Esophagus (tissue), 2 donors: ENCODE measurements at regions not wholly inside any gene's neighbourhood (a gene's known extent, or its start where the extent isn't known, plus 50 kb on each side); places are given as distances from the start of the nearest gene placed in this dataset.

Experiments
- H3K27ac ChIP-seq, 2 donors: one replicate each; pipeline ENCODE4 v1.5.1; 2013; ENCODE audit warnings: low read depth in 2 of 2, mild to moderate bottlenecking in 2 of 2, inconsistent platforms in 1 of 2, low read length in 1 of 2, moderate library complexity in 1 of 2
- H3K27me3 ChIP-seq, 2 donors: one replicate each; pipeline ENCODE4 v1.6.1; 2013; ENCODE audit warnings: low read length in 2 of 2, control low read depth in 1 of 2, mild to moderate bottlenecking in 1 of 2; ENCODE audit not compliant: insufficient read depth in 2 of 2, control insufficient read depth in 1 of 2
- H3K36me3 ChIP-seq, 2 donors: one replicate each; pipeline ENCODE4 v1.6.1; 2013; ENCODE audit warnings: low read length in 1 of 2; ENCODE audit not compliant: control insufficient read depth in 2 of 2, insufficient read depth in 2 of 2
- H3K4me1 ChIP-seq, 2 donors: one replicate each; pipeline ENCODE4 v1.6.1; 2013; ENCODE audit warnings: low read length in 1 of 2; ENCODE audit not compliant: control insufficient read depth in 2 of 2, insufficient read depth in 2 of 2
- H3K4me3 ChIP-seq, 2 donors: one replicate each; pipeline ENCODE4 v1.5.1; 2013; ENCODE audit warnings: low read length in 2 of 2, mild to moderate bottlenecking in 2 of 2, low read depth in 1 of 2, moderate library complexity in 1 of 2
- H3K9me3 ChIP-seq, 2 donors: one replicate each; pipeline ENCODE4 v1.6.1; 2013; ENCODE audit warnings: mild to moderate bottlenecking in 2 of 2, low read depth in 1 of 2, low read length in 1 of 2, moderate library complexity in 1 of 2; ENCODE audit not compliant: control insufficient read depth in 2 of 2, insufficient read depth in 1 of 2
- WGBS, 2 donors: extraction: QIAGEN DNeasy Blood & Tissue Kit; methylation state at CpG; one replicate each; pipeline ENCODE4 v1.1.7; 2013; 5-methylcytosine and 5-hydroxymethylcytosine counted together
- donor health status: healthy with polysubstance abuse.
- donor health status: Bipolar disorder and iron deficiency.

DNA sequence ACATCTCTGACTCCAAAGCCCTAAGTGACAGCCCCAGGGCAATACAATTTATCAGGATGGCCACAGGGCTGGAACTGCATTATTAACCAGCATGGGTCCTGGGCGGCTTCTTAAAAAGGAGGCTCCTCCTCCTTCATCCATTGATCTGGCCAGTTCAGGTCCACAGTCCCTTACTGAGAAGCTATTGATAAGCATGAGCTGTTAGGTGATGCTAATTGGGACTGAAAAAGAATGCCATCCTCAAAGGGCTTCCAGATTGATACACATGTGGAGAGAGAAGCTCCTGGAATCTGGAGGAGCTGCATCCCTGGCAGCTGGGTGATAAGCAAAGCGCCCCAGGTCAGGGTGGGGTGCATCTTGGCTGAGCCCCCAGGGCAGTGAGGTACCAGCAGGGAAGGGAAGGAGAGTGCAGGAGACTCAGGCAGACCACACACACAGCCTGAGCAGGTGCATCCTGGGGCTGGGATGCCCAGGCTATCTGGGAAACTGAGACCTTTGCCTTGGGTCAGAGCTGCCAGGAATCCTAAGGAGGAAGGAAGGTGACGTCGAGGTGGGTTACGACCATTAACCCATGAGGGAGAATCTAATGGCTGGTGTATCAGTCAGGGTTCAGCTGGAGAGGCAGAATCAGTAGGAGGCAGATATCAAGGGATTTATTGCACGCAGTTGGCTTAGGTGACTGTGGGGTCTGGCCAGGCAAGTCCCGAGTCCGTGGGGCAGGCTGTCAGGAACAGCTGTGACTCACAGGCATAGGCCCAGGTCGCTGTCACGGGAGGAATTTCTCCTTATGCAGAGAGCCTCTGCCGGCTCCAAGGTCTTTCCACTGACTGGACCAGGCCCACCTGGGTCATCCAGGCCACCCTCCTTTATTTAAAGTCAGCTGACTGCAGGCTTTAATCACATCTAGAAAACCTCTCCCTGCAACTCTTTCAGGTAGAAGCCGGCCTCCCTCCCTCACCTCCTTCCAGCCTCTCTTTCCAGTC is 261.2 kb downstream of the BMP7 start:
- no peak overlapping the region for H3K27ac ChIP-seq
- peaks cover 0 to 2% of the 10 kb centered on the region in 2 donors for H3K9me3 ChIP-seq
- H3K4me3 ChIP-seq, result no peak overlapping the region
- no peaks in the 10 kb centered on the region for H3K27me3 ChIP-seq
- 62 to 63% methylated on average over 12 of the region's 12 CpGs for WGBS, 2 donors
- H3K4me1 ChIP-seq, result peaks cover 0 to 6% of the 10 kb centered on the region in 2 donors
- H3K36me3 ChIP-seq, result no peaks in the 10 kb centered on the region

DNA sequence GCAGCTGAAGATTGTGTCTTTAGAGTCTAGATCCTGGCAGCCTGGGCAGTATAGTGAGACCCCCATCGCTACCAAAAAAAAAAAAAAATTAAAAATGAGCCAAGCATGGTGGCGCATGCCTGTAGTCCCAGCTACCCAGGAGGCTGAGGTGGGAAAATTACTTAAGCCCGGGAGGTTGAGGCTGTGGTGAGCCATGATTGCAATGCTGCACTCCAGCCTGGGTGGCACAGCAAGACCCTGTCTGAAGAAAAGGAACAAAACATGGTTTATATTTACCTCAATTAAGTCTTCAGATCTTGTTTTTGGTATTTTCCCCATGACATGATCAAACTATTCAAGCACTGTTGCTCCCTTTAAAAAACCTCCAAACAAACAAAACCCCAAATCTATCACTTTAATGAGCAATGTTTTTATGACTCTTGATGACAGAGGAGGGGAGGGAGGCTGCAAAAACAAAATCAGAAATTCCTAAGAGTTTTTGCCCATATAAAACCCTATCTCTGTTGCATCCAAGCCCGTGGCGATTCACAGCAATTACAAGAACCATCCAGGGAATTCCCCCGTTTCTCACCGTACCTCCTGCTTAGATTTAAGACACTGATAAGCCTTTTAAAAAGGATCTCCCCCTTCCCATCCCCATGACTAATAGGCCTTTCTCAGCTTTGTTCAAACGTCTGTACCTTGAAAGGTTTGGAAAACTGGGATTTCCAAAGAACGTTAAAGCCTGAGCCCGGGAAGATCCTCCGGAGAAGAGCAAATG is 259.9 kb downstream of the BMP7 start:
- Histone ChIP-seq H3K9me3 (peaks cover 0 to 2% of the 10 kb centered on the region in 2 donors), H3K27ac (no peak overlapping the region), H3K27me3 (no peaks in the 10 kb centered on the region), H3K36me3 (no peaks in the 10 kb centered on the region), H3K4me1 (no peaks in the 10 kb centered on the region), H3K4me3 (no peak overlapping the region)
- 39 to 44% methylated on average over 11 of the region's 11 CpGs for WGBS, 2 donors

DNA sequence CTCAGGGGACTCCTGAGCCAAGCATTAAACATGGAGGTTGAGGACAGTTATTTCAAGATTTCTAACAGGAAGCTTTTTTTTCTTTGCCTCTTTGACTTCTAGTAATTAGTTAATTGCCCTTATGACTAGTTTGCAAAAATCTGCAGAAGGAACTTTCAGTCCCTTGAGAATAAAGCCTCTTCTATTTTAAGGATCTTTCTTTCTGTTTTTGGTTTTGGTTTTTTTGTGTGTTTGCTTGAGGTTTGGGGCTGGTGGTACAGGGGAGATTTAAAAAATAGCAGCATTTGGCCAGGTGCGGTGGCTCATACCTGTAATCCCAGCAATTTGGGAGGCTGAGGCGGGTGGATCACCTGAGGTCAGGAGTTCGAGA is 259.3 kb downstream of the BMP7 start:
- peaks cover 0 to 2% of the 10 kb centered on the region in 2 donors for H3K9me3 ChIP-seq
- H3K27ac ChIP-seq, result no peak overlapping the region
- H3K27me3 ChIP-seq, result no peaks in the 10 kb centered on the region
- H3K36me3 ChIP-seq, result no peaks in the 10 kb centered on the region
- H3K4me1 ChIP-seq, result no peaks in the 10 kb centered on the region
- 90 to 91% methylated on average over 3 of the region's 3 CpGs for whole genome bisulfite sequencing, 2 donors
- no peak overlapping the region for H3K4me3 ChIP-seq

DNA sequence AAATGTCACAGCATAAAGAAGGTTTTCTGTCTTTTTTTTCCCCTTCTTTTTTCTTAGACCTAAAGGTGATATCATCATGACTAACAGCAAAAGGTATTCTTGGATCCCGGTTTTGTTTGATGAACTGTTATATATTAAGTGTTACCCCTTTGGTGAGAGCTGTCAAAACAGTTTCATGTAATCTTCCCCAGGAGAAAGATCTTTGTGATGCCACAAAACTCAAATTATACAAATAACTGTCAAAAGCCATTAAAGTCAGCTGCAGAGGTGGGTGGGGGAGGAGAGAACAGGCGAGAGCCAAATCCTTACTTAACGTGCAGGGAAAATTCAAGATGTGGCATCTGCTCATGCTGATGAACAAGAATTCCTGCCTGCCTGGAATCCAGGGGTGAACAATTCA is 258.2 kb downstream of the BMP7 start:
- Histone ChIP-seq H3K27ac (no peak overlapping the region), H3K27me3 (no peaks in the 10 kb centered on the region), H3K4me1 (no peaks in the 10 kb centered on the region), H3K36me3 (no peaks in the 10 kb centered on the region), H3K9me3 (peaks cover 0 to 2% of the 10 kb centered on the region in 2 donors), H3K4me3 (no peak overlapping the region)
- WGBS, 2 donors, result 26 to 27% methylated on average over 3 of the region's 3 CpGs

DNA sequence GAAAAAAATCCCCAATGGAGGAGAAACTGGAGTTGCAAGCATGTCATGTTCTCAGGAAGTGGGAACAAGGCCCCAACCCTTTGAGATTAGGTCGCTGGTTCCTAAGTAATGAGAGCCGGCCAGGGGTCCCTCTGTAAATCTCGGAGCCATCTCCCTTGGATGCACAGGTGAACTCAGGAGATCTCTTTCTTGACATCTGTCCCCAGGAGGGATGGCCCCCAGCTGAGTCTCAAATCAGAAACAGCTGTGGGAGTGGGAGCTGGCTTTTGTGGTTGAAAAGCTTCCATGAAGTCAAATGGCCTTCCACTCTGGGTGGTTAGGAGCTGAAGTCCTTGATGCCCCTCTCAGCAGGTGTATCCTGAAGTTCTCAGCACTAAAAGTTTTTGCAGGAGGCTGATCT is 257.1 kb downstream of the BMP7 start:
- Histone ChIP-seq H3K4me1 (no peaks in the 10 kb centered on the region), H3K36me3 (no peaks in the 10 kb centered on the region), H3K27me3 (no peaks in the 10 kb centered on the region), H3K4me3 (no peak overlapping the region), H3K9me3 (peaks cover 0 to 2% of the 10 kb centered on the region in 2 donors), H3K27ac (no peak overlapping the region)
- WGBS, 2 donors, result 84 to 85% methylated on average over 3 of the region's 3 CpGs

DNA sequence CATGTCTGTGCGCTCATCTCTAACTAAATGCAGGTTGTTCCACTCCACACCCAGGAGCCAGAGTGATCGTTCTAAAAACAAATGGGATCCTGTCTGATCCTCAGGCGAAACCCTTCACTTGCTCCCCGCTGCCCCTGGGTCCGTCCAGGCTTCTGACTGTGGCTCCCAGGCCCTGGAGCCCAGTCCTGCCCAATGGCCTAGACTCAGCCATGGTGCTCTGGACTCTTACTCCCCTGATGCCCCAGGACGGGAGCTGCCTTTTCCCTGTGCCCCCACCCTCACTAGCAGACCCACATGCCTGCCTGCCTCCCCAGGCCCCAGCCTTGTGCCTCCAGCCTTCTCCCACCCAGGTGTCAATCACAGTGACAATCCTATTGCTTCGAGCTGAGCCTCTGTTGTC is 256.7 kb downstream of the BMP7 start:
- no peaks in the 10 kb centered on the region for H3K27me3 ChIP-seq
- no peak overlapping the region for H3K4me3 ChIP-seq
- H3K27ac ChIP-seq, result no peak overlapping the region
- no peaks in the 10 kb centered on the region for H3K36me3 ChIP-seq
- 85 to 86% methylated on average over 7 of the region's 7 CpGs for WGBS, 2 donors
- no peaks in the 10 kb centered on the region for H3K9me3 ChIP-seq
- no peaks in the 10 kb centered on the region for H3K4me1 ChIP-seq

DNA sequence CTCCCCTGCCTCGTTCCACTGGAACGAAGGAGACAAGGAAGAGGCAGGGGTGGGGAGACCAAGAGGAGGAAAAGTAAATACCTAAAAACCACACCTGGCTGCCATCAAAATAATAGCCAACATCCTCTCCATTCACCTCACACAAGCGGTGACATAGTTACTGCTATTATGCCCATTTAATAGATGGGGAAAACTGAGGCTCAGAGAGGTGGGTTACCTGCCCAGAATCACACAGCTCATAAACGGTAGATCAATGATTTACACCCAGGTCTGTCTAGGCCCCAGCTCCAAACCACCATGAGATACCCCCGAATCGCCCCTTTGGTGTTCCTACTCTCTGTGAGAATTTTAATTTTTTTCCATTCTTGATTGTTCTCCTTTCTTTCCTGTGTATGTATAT is 253.8 kb downstream of the BMP7 start:
- H3K4me3 ChIP-seq, result no peak overlapping the region
- WGBS, 2 donors, result 88 to 90% methylated on average over 6 of the region's 6 CpGs
- H3K27me3 ChIP-seq, result no peaks in the 10 kb centered on the region
- no peaks in the 10 kb centered on the region for H3K4me1 ChIP-seq
- no peak overlapping the region for H3K27ac ChIP-seq
- no peaks in the 10 kb centered on the region for H3K36me3 ChIP-seq
- no peaks in the 10 kb centered on the region for H3K9me3 ChIP-seq

DNA sequence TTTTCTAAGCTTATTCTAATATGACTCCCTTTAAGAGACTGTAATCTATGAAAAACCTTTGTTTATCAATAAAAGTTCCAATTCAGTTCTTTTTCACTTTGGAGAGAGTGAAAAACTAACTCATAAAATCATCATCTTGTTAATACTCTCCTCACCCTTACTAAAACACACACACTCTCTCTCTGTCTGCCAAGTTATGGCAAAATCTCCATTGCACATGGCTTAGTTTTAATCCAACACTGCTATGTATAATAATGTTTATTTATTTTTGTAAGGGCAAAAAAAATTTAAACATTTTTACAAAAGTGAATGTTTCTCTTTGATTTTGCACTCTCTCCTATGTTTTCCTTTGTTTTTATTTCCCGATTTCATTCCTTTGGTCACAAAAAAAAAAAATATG is 253.2 kb downstream of the BMP7 start:
- H3K27me3 ChIP-seq, result no peaks in the 10 kb centered on the region
- H3K4me3 ChIP-seq, result no peak overlapping the region
- H3K9me3 ChIP-seq, result no peaks in the 10 kb centered on the region
- H3K36me3 ChIP-seq, result no peaks in the 10 kb centered on the region
- H3K4me1 ChIP-seq, result no peaks in the 10 kb centered on the region
- WGBS, 2 donors, result 29 to 48% methylated on average over 1 of the region's 1 CpG
- no peak overlapping the region for H3K27ac ChIP-seq

DNA sequence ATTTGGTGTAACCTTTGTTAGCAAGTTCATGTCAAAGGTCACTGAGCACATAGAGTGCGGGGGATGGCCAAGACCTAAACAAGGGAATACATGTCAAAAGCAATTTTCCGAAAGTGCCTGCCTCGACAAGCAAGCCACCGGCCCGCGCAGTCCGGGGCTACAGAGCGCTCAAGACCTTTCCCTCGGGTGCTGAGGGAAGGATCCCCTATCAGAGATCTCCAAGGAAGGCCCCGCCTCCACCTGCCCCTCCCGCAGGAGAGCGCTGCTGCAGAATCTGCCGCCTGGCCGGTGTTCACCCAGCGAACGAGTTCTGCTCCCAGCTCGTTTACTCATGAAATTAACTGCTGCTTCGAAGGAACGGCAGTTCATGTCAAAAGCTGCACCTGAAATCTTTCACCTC is 252.7 kb downstream of the BMP7 start:
- Histone ChIP-seq H3K9me3 (no peaks in the 10 kb centered on the region), H3K4me1 (no peaks in the 10 kb centered on the region), H3K4me3 (no peak overlapping the region), H3K36me3 (no peaks in the 10 kb centered on the region), H3K27ac (no peak overlapping the region), H3K27me3 (no peaks in the 10 kb centered on the region)
- 3 to 6% methylated on average over 19 of the region's 19 CpGs for WGBS, 2 donors
